ENCODE measurements at regions not wholly inside any gene's neighbourhood (a gene's known extent, or its start where the extent isn't known, plus 50 kb on each side); places are given as distances from the start of the nearest gene placed in this dataset.
A peak's percentile ranks its signal among the peaks of the same experiment; 100 is the strongest.

GRCh38 chr12:97093187-97093683 is 186.2 kb downstream of the NEDD1 start:
- DNase-seq = no peak

DNA sequence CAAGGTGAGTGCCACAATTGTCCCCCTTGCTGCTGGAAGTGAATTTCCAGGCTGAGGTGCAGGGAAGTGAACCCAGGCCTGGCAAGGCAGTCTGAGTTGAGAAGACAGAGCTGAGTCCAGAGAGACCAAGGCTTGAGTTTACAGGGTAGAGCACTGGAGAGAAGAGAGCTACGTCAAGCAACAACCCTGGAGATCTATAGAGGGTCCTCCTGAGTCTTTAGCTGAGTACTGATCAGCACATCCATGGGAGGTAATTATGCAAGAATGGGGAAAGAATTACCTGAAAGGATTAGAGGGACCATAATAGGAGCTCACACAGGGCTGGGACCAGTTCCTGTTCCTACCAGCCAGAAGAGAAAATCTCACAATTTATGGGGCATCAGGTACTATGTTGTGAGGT is 190.7 kb downstream of the NEDD1 start:
- DNase-seq = no peak

DNA sequence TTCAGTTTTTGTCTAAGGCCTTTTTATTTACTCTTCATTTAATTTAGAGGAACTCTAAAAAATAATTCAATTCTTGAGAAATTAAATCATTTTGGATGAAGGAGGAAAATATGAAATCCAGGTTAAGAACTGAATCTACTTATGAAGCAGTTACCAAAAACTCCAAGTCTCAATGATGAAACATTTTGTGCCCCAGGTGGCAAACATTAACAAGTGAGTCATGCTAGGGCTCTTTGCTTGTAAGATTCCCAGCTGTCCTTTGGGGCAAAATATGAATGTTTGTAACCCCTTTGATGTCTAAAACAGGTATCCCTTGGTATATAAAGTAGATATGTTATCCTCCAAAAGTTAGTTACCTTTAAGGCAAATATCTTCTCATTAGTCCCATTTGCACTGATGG is 202.4 kb downstream of the NEDD1 start:
- no peak for DNase-seq

GRCh38 chr12:97112136-97112535 is 205.1 kb downstream of the NEDD1 start:
- DNase-seq = no peak

GRCh38 chr12:97118796-97119375 is 211.8 kb downstream of the NEDD1 start:
- no peak for DNase-seq

DNA sequence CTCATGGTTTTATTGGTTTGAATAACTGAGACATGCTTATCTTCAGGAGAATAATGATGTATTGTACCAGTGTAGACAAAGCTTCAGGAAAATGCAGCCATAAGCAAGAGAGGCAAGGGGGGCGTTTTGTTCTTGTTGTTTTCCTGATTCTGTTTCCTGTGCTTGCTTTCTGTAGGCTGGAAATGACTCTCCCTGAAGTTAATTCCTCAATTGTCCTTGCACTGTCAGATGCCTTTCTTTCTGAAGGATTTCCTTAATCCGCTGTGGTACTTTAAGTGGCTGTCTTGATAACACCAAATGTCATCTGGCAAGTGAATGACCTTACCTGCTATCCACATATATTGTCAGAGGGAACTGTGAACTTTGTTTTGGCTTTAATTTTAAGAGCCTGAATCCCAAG is 220.0 kb downstream of the NEDD1 start:
- no peak for DNase-seq

DNA sequence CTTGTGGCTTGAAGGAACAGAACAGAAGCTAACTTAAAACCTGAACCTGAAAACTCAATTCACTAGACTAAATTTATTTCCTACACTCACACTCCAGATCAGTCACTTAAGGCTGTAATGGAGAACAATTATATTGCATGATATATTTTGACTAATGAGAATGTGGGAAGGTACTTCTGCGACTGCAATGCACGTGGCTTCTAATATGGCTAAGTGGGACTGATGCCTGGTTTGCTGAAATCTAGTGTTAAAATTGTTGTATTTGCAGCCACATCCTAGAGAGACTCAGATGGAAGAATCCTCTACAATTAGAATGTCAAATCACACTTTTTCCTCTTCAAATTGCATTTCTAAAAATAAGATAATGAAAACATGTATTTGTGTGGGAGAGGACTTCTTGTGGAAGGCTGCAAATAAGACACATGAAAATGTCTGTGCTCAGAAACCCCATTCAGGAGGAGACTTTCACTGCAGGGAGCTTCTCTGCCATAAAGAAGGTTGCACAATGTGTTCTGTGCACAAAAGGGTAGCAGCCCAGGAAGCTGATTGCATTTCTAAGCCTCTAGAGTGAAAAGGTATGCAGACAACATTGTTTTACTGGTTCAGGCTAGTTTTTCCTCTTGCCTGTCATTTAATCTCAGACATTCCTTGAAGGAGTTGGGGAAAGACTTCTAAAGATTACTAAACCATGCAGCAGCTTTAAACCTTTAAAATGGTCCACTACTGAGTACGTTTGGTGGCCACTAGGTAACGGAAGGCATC is 224.3 kb downstream of the NEDD1 start:
- no peak for DNase-seq

DNA sequence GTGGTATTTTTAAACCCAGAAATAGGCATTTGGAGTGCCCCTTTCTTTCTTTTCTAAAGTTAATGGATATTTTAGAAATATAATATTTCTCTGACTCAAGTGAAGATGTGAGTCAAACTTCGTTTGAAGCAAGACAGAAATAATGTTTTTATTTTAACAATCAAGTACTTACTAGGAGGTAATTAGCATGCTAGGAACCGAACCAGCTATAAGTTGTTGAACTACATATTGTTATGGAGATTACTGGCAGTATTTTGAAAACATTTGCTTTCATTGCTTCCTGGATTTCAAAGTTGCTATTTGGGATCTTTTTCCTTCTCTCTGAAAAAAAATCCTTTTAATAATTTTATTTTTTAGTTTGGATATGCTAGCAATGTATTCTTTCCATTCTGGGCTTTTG is 225.2 kb downstream of the NEDD1 start:
- DNase-seq = no peak

GRCh38 chr12:97134495-97134894 is 227.4 kb downstream of the NEDD1 start:
- DNase-seq = no peak

DNA sequence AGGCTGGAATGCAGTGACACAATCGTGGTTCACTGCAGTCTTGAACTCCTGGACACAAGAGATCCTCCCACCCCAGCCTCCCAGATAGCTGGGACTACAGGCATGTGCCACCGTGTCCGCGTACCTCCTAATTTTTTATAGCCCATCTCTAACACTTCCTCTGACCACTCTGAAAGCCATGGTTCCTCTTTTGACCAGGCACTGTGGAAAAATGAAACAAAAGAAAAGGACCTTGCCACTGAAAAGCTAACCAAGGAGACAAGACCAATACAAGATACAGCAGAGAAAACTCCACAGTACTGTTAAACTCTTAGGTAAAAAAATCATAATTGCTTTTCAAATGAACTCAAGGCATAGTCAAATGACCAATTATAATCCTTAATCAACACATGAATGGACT is 233.3 kb downstream of the NEDD1 start:
- DNase-seq = no peak

DNA sequence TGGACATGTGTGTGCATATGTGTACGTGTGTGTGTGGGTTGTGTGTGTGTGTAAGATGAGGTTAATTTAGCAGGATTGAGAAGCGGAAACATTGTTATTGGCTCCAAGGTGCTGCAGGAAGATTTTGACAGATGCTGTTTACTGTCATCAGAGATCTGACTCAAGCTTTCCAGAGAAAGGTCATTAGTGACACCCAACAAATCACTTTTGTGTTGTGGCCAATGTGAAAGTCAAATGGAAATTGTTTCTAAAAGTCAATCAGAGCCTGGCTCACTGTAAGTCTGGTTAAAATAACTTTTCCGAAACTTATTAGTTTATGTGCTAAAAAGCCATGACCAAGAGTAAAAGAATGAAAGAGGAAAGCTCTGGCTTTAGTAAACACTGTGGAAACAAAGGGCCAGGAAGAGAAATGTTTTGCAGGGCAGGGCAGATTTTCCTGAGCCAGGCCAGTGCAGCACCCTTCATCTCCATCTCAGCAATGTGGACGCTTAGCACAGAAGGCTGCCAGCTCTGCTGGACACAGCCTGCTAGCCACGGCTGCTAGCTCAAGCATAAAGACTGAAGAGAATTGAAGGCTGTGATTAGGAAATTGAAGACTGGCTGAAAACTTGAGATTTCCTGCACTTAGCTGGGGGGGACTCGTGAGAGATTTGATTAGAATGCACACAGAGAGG is 235.8 kb downstream of the NEDD1 start:
- DNase-seq = peak in 9 of 56 donors; percentile 1 to 13 (median 3)

DNA sequence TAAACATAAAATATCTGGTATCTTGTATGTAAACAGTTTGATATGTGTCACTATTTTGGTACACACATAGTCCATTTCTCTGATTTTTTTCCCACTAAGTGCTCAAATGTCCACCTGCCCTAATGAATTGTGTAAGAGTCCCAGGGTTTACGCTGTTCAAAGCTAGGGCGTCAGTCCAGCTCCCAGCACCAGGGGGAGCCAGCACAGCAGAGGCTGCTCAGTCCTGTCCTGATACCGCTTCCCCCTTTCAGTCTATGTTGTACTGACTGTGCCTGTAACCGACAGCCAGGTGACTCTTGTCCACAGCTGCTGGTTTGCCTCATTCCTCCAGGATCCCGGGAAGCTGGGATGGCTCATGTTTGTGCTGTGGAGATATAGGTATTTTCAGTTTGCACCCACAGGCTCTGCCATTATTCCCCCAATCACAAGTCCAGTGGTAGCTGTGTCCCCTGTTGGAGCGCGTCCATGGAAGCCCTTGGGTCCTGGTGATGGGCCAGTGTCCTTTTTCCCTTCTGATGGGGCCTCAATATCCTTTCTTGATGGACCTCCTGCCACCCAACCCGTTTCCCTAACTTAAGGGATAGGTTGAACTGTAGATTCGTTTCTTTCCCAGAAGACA is 242.0 kb downstream of the NEDD1 start:
- peak in 36 of 56 donors; percentile 0 to 66 (median 14) for DNase-seq

DNA sequence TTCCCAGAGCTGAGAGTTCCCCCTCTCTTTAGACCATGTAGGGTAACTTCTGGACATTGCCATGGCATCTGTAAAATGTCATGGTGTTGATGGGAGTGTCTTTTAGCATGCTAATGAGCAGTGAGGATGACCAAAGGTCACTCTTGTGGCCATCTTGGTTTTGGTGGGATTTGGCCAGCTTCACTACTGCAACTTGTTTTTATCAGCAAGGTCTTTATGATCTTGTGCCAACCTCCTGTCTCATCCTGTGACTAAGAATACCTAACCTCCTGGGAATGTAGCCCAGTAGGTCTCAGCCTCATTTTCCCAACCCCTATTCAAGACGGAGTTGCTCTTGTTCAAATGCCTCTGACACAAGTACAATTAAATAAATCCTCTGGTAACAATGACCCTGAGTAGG is 244.4 kb downstream of the NEDD1 start:
- DNase-seq = no peak

DNA sequence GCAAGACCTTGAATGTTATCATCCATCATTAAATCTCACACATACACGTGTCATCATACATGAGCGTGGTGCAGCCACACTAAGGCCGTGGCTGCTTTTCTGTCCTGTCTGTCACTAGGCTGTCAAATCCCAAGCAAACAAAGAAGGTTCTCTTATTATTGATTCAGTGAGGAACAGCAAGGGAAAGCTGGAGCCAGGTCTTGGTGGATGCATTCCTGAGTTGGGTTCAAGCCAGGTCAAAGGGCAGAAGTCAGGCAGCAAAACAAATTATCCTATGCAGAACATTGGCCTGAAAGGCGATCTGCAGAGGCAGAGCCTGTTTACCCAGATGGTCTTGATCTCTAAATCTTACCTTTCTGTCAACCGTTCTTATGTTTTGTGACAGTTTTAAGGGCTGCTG is 252.3 kb downstream of the NEDD1 start:
- no peak for DNase-seq

DNA sequence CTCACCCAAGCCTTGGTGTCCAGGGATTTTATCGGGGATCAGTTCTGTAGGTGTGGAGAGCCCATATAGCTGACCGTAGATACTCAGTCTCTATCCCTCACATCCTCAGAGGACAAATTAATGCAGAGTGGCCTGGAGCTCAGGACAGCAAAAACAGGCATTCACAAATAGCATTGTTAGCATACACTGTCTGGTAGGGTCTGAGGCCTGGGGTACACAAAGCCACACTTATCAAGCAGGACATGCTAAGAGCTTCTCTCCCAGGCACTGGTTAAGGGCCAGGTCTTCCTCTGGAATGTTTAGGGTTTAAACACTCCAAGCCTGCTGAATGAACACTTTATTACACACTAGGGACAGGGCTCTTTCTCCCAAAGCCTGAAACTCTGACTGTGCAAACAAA is 253.2 kb downstream of the NEDD1 start:
- no peak for DNase-seq

DNA sequence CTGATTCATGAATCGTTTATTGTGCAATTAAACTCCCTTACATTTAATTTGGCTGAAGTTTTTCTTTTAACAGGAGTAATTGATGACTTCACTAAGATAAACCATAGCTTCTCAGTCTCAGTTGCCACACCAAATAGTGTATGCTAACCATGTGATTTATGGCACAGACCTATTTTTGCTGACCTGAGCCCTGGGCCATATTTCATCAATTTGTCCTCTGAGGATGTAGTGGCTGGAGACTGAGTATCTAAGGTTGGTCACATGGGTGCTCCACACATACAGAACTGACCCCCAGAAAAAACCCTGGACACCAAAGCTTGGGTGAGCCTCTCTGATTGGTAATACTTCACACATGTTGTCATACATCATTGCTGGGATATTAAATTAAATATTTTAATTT is 255.1 kb downstream of the NEDD1 start:
- no peak for DNase-seq

DNA sequence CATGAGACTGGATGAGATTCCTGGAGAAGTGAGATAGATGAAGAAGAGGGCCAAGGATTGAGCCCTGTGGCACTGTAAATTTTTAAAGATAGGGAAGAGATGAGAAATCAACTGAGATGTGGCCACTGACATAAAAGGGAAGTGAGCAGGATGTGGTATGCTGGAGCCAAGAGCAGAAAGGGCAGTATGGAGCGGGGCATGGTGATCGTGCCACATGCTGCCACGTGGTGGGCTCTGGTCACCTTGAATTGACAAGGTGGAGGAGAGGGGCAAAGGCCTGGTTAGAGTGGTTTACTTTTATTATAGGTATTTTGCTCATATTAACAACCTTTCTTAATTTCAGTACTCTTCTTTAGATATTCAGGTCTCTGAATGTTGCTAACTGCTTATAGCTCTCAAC is 257.9 kb downstream of the NEDD1 start:
- no peak for DNase-seq

DNA sequence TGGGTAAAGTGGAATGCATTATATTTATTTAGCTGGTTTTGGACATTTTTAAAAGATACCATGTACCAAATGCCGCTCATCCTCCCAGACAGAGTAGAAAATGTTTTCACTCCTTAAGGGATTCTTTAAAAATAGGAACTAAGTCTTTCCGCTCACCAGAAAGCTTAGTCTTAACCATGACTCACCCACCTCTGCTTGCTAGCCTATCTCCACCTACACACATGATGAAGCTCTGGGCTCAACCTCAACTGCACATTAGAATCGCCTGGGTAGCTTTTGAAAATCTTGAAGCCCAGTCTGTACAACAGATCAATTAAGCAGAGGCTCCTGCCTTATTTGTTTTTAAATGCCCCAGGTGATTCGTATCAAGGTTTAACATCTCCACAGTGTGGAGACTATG is 260.5 kb downstream of the NEDD1 start:
- DNase-seq = peak in 4 of 56 donors; percentile 0 to 17 (median 4)

GRCh38 chr12:97168804-97169203 is 261.7 kb downstream of the NEDD1 start:
- no peak for DNase-seq

DNA sequence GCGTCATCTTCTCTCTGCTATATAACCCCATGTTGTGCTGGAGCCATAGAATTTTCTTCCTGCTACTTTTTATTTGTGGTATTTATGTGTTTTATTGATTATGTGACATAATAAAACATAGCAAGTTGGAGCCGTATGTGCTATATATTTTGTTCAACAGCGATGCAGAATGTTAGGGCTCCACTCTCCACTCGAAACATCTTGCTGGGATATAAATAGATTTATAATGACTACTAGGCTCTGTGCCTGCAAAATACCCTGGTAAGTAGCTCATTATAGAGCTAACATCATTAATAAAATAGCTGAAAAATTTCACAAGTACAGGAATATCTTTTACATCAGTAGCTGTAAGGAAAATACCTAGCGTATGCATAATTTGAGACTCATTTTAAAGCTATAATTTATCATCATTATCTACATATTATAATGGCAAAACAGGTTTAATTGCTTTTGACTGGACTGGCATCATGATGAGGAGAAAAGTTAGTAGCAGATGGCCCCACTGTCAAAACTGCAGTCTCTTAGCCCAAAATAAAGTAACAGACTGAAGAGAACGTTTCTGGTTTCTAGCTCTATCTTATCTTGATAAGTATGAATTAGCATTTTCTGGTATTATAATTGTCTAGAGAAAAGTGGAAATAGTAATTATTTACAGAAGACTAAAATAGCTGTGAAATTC is 263.0 kb downstream of the NEDD1 start:
- no peak for DNase-seq

GRCh38 chr12:97173688-97174410 is 266.8 kb downstream of the NEDD1 start:
- DNase-seq = peak in 4 of 56 donors; percentile 0 to 3 (median 1)
